ENCODE measurements at regions not wholly inside any gene's neighbourhood (a gene's known extent, or its start where the extent isn't known, plus 50 kb on each side); places are given as distances from the start of the nearest gene placed in this dataset.
A peak's percentile ranks its signal among the peaks of the same experiment; 100 is the strongest.

- Histone ChIP-seq H3K4me3 (ENCODE audit: low read depth, low read length) (no peak overlapping the region), H3K4me1 (ENCODE audit: control insufficient read depth, insufficient read depth, low read length) (peaks cover 16% of the 10 kb centered on the region), H3K9me3 (ENCODE audit: control insufficient read depth, insufficient read depth, low read length) (no peaks in the 10 kb centered on the region), H3K36me3 (ENCODE audit: control insufficient read depth, insufficient read depth, low read length) (no peaks in the 10 kb centered on the region), H3K27ac (ENCODE audit: low read depth, low read length) (no peak overlapping the region), H3K27me3 (ENCODE audit: control insufficient read depth, insufficient read depth, low read length) (no peaks in the 10 kb centered on the region)
- WGBS (ENCODE audit: insufficient coverage): 47% methylated on average over 22 of the region's 22 CpGs
- peak in 2 of 6 donors; percentile 62 to 75 for DNase-seq (ENCODE audit: low read depth in 4 of 6, low spot score in 6 of 6)
Measured at GRCh38 chr2:239519089-239519920, 118.5 kb upstream of the HDAC4 start.

- Histone ChIP-seq H3K4me1 (ENCODE audit: control insufficient read depth, insufficient read depth, low read length) (peaks cover 16% of the 10 kb centered on the region), H3K9me3 (ENCODE audit: control insufficient read depth, insufficient read depth, low read length) (no peaks in the 10 kb centered on the region), H3K27ac (ENCODE audit: low read depth, low read length) (no peak overlapping the region), H3K4me3 (ENCODE audit: low read depth, low read length) (no peak overlapping the region), H3K27me3 (ENCODE audit: control insufficient read depth, insufficient read depth, low read length) (no peaks in the 10 kb centered on the region), H3K36me3 (ENCODE audit: control insufficient read depth, insufficient read depth, low read length) (no peaks in the 10 kb centered on the region)
- no peak for DNase-seq (ENCODE audit: low read depth in 4 of 6, low spot score in 6 of 6)
- 94% methylated on average over 19 of the region's 19 CpGs for WGBS (ENCODE audit: insufficient coverage)
Measured at GRCh38 chr2:239518286-239519088, 117.7 kb upstream of the HDAC4 start.

GRCh38 chr2:239517686-239518085 is 116.9 kb upstream of the HDAC4 start:
- peaks cover 16% of the 10 kb centered on the region for H3K4me1 ChIP-seq (ENCODE audit: control insufficient read depth, insufficient read depth, low read length)
- no peak for DNase-seq (ENCODE audit: low read depth in 4 of 6, low spot score in 6 of 6)
- no peaks in the 10 kb centered on the region for H3K27me3 ChIP-seq (ENCODE audit: control insufficient read depth, insufficient read depth, low read length)
- no peaks in the 10 kb centered on the region for H3K9me3 ChIP-seq (ENCODE audit: control insufficient read depth, insufficient read depth, low read length)
- H3K36me3 ChIP-seq (ENCODE audit: control insufficient read depth, insufficient read depth, low read length): no peaks in the 10 kb centered on the region
- H3K27ac ChIP-seq (ENCODE audit: low read depth, low read length): no peak overlapping the region
- no peak overlapping the region for H3K4me3 ChIP-seq (ENCODE audit: low read depth, low read length)
- WGBS (ENCODE audit: insufficient coverage): 95% methylated on average over 16 of the region's 16 CpGs

GRCh38 chr2:239516954-239517305 is 116.1 kb upstream of the HDAC4 start:
- DNase-seq (ENCODE audit: low read depth in 4 of 6, low spot score in 6 of 6): no peak
- Histone ChIP-seq H3K4me1 (ENCODE audit: control insufficient read depth, insufficient read depth, low read length) (peaks cover 16% of the 10 kb centered on the region), H3K27ac (ENCODE audit: low read depth, low read length) (no peak overlapping the region), H3K9me3 (ENCODE audit: control insufficient read depth, insufficient read depth, low read length) (no peaks in the 10 kb centered on the region), H3K4me3 (ENCODE audit: low read depth, low read length) (no peak overlapping the region), H3K36me3 (ENCODE audit: control insufficient read depth, insufficient read depth, low read length) (no peaks in the 10 kb centered on the region), H3K27me3 (ENCODE audit: control insufficient read depth, insufficient read depth, low read length) (no peaks in the 10 kb centered on the region)
- WGBS (ENCODE audit: insufficient coverage): 91% methylated on average over 8 of the region's 11 CpGs

DNA sequence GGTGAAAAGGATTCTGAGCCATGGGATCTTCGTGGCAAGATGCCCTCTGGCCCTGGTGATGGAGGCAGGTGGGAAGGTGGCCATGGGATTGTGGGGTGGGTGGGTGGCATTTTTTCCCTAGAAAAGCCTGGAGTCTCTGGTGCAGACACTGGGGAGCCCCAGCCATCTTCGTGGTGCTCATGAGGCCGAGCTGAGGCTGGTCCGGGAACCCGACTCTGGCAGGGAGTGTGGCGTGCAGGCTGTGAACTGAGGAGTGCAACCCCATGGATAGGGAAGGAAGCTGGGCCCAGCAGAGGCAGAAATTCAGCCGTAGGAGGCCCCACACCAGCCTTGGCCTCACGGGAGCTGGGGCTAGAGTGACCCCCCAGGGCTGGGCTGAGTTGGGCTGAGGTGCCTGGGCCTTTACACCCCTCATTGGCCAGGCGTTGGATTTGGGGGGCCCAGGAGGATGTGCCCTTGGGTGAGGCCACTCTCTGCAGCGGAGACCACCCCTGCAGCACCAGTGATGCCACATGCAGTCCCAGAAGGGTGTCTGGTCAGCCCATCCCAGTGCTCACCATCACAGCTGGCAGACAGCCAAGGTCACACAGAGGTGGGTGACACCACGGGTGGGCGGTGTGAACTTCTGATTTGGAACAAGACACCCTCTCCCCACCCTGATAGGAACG is 115.6 kb upstream of the HDAC4 start:
- DNase-seq (ENCODE audit: low read depth in 4 of 6, low spot score in 6 of 6): no peak
- no peaks in the 10 kb centered on the region for H3K9me3 ChIP-seq (ENCODE audit: control insufficient read depth, insufficient read depth, low read length)
- WGBS (ENCODE audit: insufficient coverage): 95% methylated on average over 12 of the region's 13 CpGs
- no peak overlapping the region for H3K4me3 ChIP-seq (ENCODE audit: low read depth, low read length)
- H3K36me3 ChIP-seq (ENCODE audit: control insufficient read depth, insufficient read depth, low read length): no peaks in the 10 kb centered on the region
- H3K27ac ChIP-seq (ENCODE audit: low read depth, low read length): no peak overlapping the region
- no peaks in the 10 kb centered on the region for H3K27me3 ChIP-seq (ENCODE audit: control insufficient read depth, insufficient read depth, low read length)
- H3K4me1 ChIP-seq (ENCODE audit: control insufficient read depth, insufficient read depth, low read length): peaks cover 16% of the 10 kb centered on the region

- DNase-seq (ENCODE audit: low read depth in 4 of 6, low spot score in 6 of 6): no peak
Measured at GRCh38 chr2:239514754-239515530, 114.1 kb upstream of the HDAC4 start.

GRCh38 chr2:239512054-239512453 is 111.2 kb upstream of the HDAC4 start:
- Histone ChIP-seq H3K9me3 (ENCODE audit: control insufficient read depth, insufficient read depth, low read length) (no peaks in the 10 kb centered on the region), H3K27me3 (ENCODE audit: control insufficient read depth, insufficient read depth, low read length) (no peaks in the 10 kb centered on the region), H3K27ac (ENCODE audit: low read depth, low read length) (no peak overlapping the region), H3K36me3 (ENCODE audit: control insufficient read depth, insufficient read depth, low read length) (no peaks in the 10 kb centered on the region), H3K4me3 (ENCODE audit: low read depth, low read length) (no peak overlapping the region), H3K4me1 (ENCODE audit: control insufficient read depth, insufficient read depth, low read length) (peaks cover 11% of the 10 kb centered on the region)
- DNase-seq (ENCODE audit: low read depth in 4 of 6, low spot score in 6 of 6): no peak
- 80% methylated on average over 7 of the region's 9 CpGs for WGBS (ENCODE audit: insufficient coverage)

More at GRCh38 chr2:239514754-239515530, 114.1 kb upstream of the HDAC4 start:
- H3K27ac ChIP-seq (ENCODE audit: low read depth, low read length): no peak overlapping the region
- no peaks in the 10 kb centered on the region for H3K36me3 ChIP-seq (ENCODE audit: control insufficient read depth, insufficient read depth, low read length)
- no peaks in the 10 kb centered on the region for H3K27me3 ChIP-seq (ENCODE audit: control insufficient read depth, insufficient read depth, low read length)
- H3K4me1 ChIP-seq (ENCODE audit: control insufficient read depth, insufficient read depth, low read length): peaks cover 18% of the 10 kb centered on the region
- H3K9me3 ChIP-seq (ENCODE audit: control insufficient read depth, insufficient read depth, low read length): no peaks in the 10 kb centered on the region
- WGBS (ENCODE audit: insufficient coverage): 80% methylated on average over 24 of the region's 24 CpGs
- no peak overlapping the region for H3K4me3 ChIP-seq (ENCODE audit: low read depth, low read length)

DNA sequence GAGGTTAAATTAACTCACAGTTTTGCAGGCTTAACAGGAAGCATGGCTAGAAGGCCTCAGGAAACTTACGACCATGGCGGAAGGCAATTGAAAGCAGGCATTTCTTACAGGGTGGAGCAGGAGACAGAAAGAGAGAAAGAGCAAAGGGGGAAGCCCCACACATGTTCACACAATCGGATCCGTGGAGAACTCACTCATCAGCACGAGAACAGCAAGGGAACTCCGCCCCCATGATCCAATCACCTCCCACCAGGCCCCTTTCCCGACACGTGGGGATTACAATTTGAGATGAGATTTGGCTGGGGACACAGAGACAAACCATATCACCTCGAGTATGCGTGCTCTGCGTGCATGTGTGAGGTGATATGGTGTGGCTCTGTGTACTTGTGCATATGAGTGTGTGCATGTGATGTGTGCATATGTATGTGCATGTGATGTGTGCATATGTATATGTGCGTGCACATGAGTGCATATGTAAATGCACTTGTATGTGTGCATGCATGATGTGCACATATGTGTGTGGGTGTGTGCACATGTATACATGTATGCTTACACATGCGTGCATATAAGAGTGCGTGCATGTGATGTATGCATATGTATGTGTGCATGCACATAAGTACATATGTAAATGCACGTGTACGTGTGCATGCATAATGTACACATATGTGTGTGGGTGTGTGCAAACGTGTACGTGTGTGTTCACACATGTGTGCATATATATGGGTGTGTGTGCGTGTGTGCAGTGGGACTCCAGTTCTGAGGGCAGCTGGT is 108.7 kb upstream of the HDAC4 start:
- WGBS (ENCODE audit: insufficient coverage): 85% methylated on average over 13 of the region's 19 CpGs
- no peak overlapping the region for H3K4me3 ChIP-seq (ENCODE audit: low read depth, low read length)
- peaks cover 15% of the 10 kb centered on the region for H3K4me1 ChIP-seq (ENCODE audit: control insufficient read depth, insufficient read depth, low read length)
- H3K36me3 ChIP-seq (ENCODE audit: control insufficient read depth, insufficient read depth, low read length): no peaks in the 10 kb centered on the region
- DNase-seq (ENCODE audit: low read depth in 4 of 6, low spot score in 6 of 6): no peak
- H3K27ac ChIP-seq (ENCODE audit: low read depth, low read length): no peak overlapping the region
- H3K9me3 ChIP-seq (ENCODE audit: control insufficient read depth, insufficient read depth, low read length): no peaks in the 10 kb centered on the region
- no peaks in the 10 kb centered on the region for H3K27me3 ChIP-seq (ENCODE audit: control insufficient read depth, insufficient read depth, low read length)

Data from spinal cord (tissue), 9 donors.